H9 (cell line): ENCODE measurements at regions not wholly inside any gene's neighbourhood (a gene's known extent, or its start where the extent isn't known, plus 50 kb on each side); places are given as distances from the start of the nearest gene placed in this dataset.

Source experiments
- DNase-seq: peaks from one replicate; pipeline ENCODE4 v3.0.0-alpha.2; 2017
- H2AFZ ChIP-seq: one replicate; pipeline ENCODE4 v1.6.1; 2013; ENCODE audit warnings: mild to moderate bottlenecking, low read length, control low read depth, moderate library complexity
- H2AK5ac ChIP-seq: 2 replicates; pipeline ENCODE4 v1.6.1; 2013; ENCODE audit warnings: low read length, control low read depth, mixed read lengths; ENCODE audit not compliant: insufficient read length
- H2BK120ac ChIP-seq: one replicate; pipeline ENCODE4 v1.6.1; 2013; ENCODE audit warnings: low read depth, mild to moderate bottlenecking, low read length, control low read depth, inconsistent platforms; ENCODE audit not compliant: poor library complexity, severe bottlenecking
- H2BK12ac ChIP-seq: 2 replicates; pipeline ENCODE4 v1.6.1; 2013; ENCODE audit warnings: low read length, control low read depth, mixed read lengths, low read depth; ENCODE audit not compliant: insufficient read length
- H2BK15ac ChIP-seq: 2 replicates; pipeline ENCODE4 v1.6.1; 2013; ENCODE audit warnings: low read depth, low read length, control low read depth
- H2BK20ac ChIP-seq: one replicate; pipeline ENCODE4 v1.6.1; 2013; ENCODE audit warnings: low read depth, mild to moderate bottlenecking, low read length, control low read depth, inconsistent platforms; ENCODE audit not compliant: poor library complexity, severe bottlenecking
- H2BK5ac ChIP-seq: 2 replicates; pipeline ENCODE4 v1.6.1; 2013; ENCODE audit warnings: low read length, control low read depth, mixed read lengths; ENCODE audit not compliant: insufficient read length
- H3K14ac ChIP-seq: 2 replicates; pipeline ENCODE4 v1.6.1; 2013; ENCODE audit warnings: low read length, control low read depth; ENCODE audit not compliant: insufficient read depth
- H3K18ac ChIP-seq: 2 replicates; pipeline ENCODE4 v1.6.1; 2013; ENCODE audit warnings: low read depth, mild to moderate bottlenecking, mixed read lengths, low read length, control low read depth; ENCODE audit not compliant: insufficient read length
- H3K23ac ChIP-seq: 2 replicates; pipeline ENCODE4 v1.6.1; 2013; ENCODE audit warnings: low read length, control low read depth, mixed read lengths, low read depth; ENCODE audit not compliant: insufficient read length
- H3K23me2 ChIP-seq: 2 replicates; pipeline ENCODE4 v1.6.1; 2013; ENCODE audit warnings: low read depth, mild to moderate bottlenecking, mixed read lengths, low read length, control low read depth; ENCODE audit not compliant: insufficient read length, poor library complexity, severe bottlenecking
- H3K27ac ChIP-seq: 2 replicates; pipeline ENCODE4 v1.5.1; 2013; ENCODE audit warnings: low read length, control low read depth, mixed read lengths, low read depth; ENCODE audit not compliant: insufficient read length
- H3K27me3 ChIP-seq: 2 replicates; pipeline ENCODE4 v1.6.1; 2013; ENCODE audit warnings: low read length, control low read depth, inconsistent platforms; ENCODE audit not compliant: insufficient read depth
- H3K4ac ChIP-seq: 2 replicates; pipeline ENCODE4 v1.6.1; 2013; ENCODE audit warnings: low read depth, mild to moderate bottlenecking, control low read depth, inconsistent platforms, low read length, moderate library complexity
- H3K4me1 ChIP-seq: 2 replicates; pipeline ENCODE4 v1.6.1; 2013; ENCODE audit warnings: low read length, control low read depth, inconsistent platforms; ENCODE audit not compliant: insufficient read depth
- H3K4me2 ChIP-seq: 2 replicates; pipeline ENCODE4 v1.6.1; 2013; ENCODE audit warnings: low read length, control low read depth, mixed read lengths; ENCODE audit not compliant: insufficient read length, insufficient read depth
- H3K56ac ChIP-seq: 2 replicates; pipeline ENCODE4 v1.6.1; 2013; ENCODE audit warnings: low read depth, mild to moderate bottlenecking, mixed read lengths, low read length, control low read depth; ENCODE audit not compliant: insufficient read length
- H3K79me1 ChIP-seq: 2 replicates; pipeline ENCODE4 v1.6.1; 2013; ENCODE audit warnings: low read depth, mild to moderate bottlenecking, moderate library complexity, low read length, control low read depth, inconsistent platforms; ENCODE audit not compliant: insufficient read depth, poor library complexity, severe bottlenecking
- H3K79me2 ChIP-seq: 2 replicates; pipeline ENCODE4 v1.6.1; 2013; ENCODE audit warnings: low read length, control low read depth, inconsistent platforms; ENCODE audit not compliant: insufficient read depth
- H3K9ac ChIP-seq: 2 replicates; pipeline ENCODE4 v1.6.1; 2013; ENCODE audit warnings: low read length, control low read depth, mixed read lengths; ENCODE audit not compliant: insufficient read length; ENCODE audit errors: extremely low read depth
- H3K9me3 ChIP-seq: one replicate; pipeline ENCODE4 v1.6.1; 2013; ENCODE audit warnings: low read depth, low read length, inconsistent platforms; ENCODE audit not compliant: control insufficient read depth
- H3T11ph ChIP-seq: one replicate; pipeline ENCODE4 v1.6.1; 2013; ENCODE audit warnings: mild to moderate bottlenecking, low read length, control low read depth, inconsistent platforms
- H4K20me1 ChIP-seq: one replicate; pipeline ENCODE4 v1.6.1; 2013; ENCODE audit not compliant: control insufficient read depth, insufficient read length, insufficient read depth
- H4K5ac ChIP-seq: 2 replicates; pipeline ENCODE4 v1.6.1; 2013; ENCODE audit warnings: low read depth, mild to moderate bottlenecking, mixed read lengths, low read length, control low read depth; ENCODE audit not compliant: insufficient read length
- H4K8ac ChIP-seq: replicated peaks from 2 replicates; pipeline ENCODE4 v1.6.1; 2013; ENCODE audit warnings: low read length, control low read depth, mixed read lengths, low read depth; ENCODE audit not compliant: insufficient read length
- H4K91ac ChIP-seq: 2 replicates; pipeline ENCODE4 v1.6.1; 2013; ENCODE audit warnings: low read depth, mild to moderate bottlenecking, moderate library complexity, mixed read lengths, low read length, control low read depth; ENCODE audit not compliant: insufficient read length
- H3K27ac Mint-ChIP-seq, 3 experiments: 2 replicates in 2 of 3; 3 replicates in 1 of 3; pipeline ENCODE4 v1.8.0; 2020 to 2021; ENCODE audit warnings: mixed read lengths in 3 of 3, mild to moderate bottlenecking in 1 of 3, moderate library complexity in 1 of 3
- H3K27me3 Mint-ChIP-seq: 2 replicates; pipeline ENCODE4 v1.8.0; 2021; ENCODE audit warnings: low read depth, mild to moderate bottlenecking, moderate library complexity, mixed read lengths
- H3K36me3 Mint-ChIP-seq, 3 experiments: 2 replicates in 2 of 3; 3 replicates in 1 of 3; pipeline ENCODE4 v1.8.0; 2020 to 2021; ENCODE audit warnings: low read depth in 3 of 3, mixed read lengths in 3 of 3; ENCODE audit not compliant: insufficient read depth in 1 of 3
- H3K4me1 Mint-ChIP-seq, 2 experiments: 2 replicates each; pipeline ENCODE4 v1.8.0; 2020; ENCODE audit warnings: mixed read lengths in 2 of 2
- H3K4me3 Mint-ChIP-seq, 2 experiments: 2 replicates in 1 of 2; 3 replicates in 1 of 2; pipeline ENCODE4 v1.8.0; 2020 to 2021; ENCODE audit warnings: mild to moderate bottlenecking in 2 of 2, mixed read lengths in 2 of 2, moderate library complexity in 1 of 2
- H3K9me3 Mint-ChIP-seq, 2 experiments: 2 replicates in 1 of 2; 3 replicates in 1 of 2; pipeline ENCODE4 v1.8.0; 2020; ENCODE audit warnings: mild to moderate bottlenecking in 2 of 2, mixed read lengths in 2 of 2, moderate library complexity in 1 of 2
- WGBS: extraction: QIAGEN DNeasy Blood & Tissue Kit; methylation state at CpG from one replicate; pipeline ENCODE4 v1.1.7; 2013; ENCODE audit warnings: missing lambda C conversion rate, low lambda C conversion rate, mixed read lengths; ENCODE audit not compliant: insufficient read length; ENCODE audit errors: extremely low coverage; 5-methylcytosine and 5-hydroxymethylcytosine counted together
- TF ChIP-seq, protein P1 (sequence below): fragments of 200-600 bp; sonication (generic); conservative IDR thresholded peaks from 3 replicates; pipeline ENCODE4 v1.8.0; 2021; ENCODE audit warnings: antibody characterized with exemption, mild to moderate bottlenecking

DNA sequence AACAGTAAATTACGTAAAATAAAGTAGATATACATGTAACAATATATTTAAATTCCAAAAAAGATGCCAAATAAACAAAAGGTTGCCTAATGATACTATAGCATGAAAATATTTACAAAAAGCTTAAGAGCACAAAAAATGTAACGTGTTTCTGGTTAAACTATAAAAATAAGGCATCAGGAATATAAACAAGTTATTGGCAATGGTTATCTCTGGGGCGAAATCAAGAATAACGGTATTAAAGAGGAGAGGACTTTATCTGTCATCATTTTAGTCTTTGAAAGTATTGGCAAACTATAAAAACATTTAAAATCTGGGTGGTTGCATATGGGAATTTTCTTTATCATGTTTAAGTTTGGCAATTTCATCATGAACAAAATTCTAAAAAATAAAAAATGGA lies 1599.2 kb downstream of the MAT2B start:
- no peaks in the 10 kb centered on the region for H3K9me3 ChIP-seq
- TF ChIP-seq, protein P1, sequence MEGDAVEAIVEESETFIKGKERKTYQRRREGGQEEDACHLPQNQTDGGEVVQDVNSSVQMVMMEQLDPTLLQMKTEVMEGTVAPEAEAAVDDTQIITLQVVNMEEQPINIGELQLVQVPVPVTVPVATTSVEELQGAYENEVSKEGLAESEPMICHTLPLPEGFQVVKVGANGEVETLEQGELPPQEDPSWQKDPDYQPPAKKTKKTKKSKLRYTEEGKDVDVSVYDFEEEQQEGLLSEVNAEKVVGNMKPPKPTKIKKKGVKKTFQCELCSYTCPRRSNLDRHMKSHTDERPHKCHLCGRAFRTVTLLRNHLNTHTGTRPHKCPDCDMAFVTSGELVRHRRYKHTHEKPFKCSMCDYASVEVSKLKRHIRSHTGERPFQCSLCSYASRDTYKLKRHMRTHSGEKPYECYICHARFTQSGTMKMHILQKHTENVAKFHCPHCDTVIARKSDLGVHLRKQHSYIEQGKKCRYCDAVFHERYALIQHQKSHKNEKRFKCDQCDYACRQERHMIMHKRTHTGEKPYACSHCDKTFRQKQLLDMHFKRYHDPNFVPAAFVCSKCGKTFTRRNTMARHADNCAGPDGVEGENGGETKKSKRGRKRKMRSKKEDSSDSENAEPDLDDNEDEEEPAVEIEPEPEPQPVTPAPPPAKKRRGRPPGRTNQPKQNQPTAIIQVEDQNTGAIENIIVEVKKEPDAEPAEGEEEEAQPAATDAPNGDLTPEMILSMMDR: no peak
- no peaks in the 10 kb centered on the region for H3K27me3 ChIP-seq
- H4K20me1 ChIP-seq: no peaks in the 10 kb centered on the region
- no peak overlapping the region for H2BK12ac ChIP-seq
- H3K23me2 ChIP-seq: no peaks in the 10 kb centered on the region
- H2BK20ac ChIP-seq: no peak overlapping the region
- no peak overlapping the region for H3K9ac ChIP-seq
- peaks cover 9 to 10% (median 9%) of the 10 kb centered on the region in 3 experiments for H3K36me3 Mint-ChIP-seq
- H3K56ac ChIP-seq: no peak overlapping the region
- H3K14ac ChIP-seq: no peak overlapping the region
- no peak overlapping the region for H2AFZ ChIP-seq
- no peak overlapping the region for H2BK120ac ChIP-seq
- no peak overlapping the region for H3K18ac ChIP-seq
- no peak overlapping the region for H2BK5ac ChIP-seq
- H3K23ac ChIP-seq: no peak overlapping the region
- peaks cover 0 to 6% of the 10 kb centered on the region in 2 experiments; a peak in 1 of 4 replicates for H3K4me1 Mint-ChIP-seq
- H4K5ac ChIP-seq: no peak overlapping the region
- no peak overlapping the region for H3K27ac ChIP-seq
- no peaks in the 10 kb centered on the region for H3K4me1 ChIP-seq
- no peak overlapping the region for H3T11ph ChIP-seq
- H3K27me3 Mint-ChIP-seq: no peaks in the 10 kb centered on the region
- peaks cover 11 to 12% of the 10 kb centered on the region in 2 experiments for H3K9me3 Mint-ChIP-seq
- DNase-seq: no peak
- no peak overlapping the region for H2AK5ac ChIP-seq
- H3K4ac ChIP-seq: no peak overlapping the region
- no peaks in the 10 kb centered on the region for H3K79me2 ChIP-seq
- H4K8ac ChIP-seq: no peak overlapping the region
- no peak overlapping the region for H3K4me2 ChIP-seq
- no CpG with 5 or more reads among the region's 4 CpGs for WGBS
- H3K4me3 Mint-ChIP-seq: no peak overlapping the region
- no peak overlapping the region for H4K91ac ChIP-seq
- no peak overlapping the region for H3K27ac Mint-ChIP-seq
- no peak overlapping the region for H2BK15ac ChIP-seq
- no peaks in the 10 kb centered on the region for H3K79me1 ChIP-seq
